ENCODE measurements at regions not wholly inside any gene's neighbourhood (a gene's known extent, or its start where the extent isn't known, plus 50 kb on each side); places are given as distances from the start of the nearest gene placed in this dataset.

DNA sequence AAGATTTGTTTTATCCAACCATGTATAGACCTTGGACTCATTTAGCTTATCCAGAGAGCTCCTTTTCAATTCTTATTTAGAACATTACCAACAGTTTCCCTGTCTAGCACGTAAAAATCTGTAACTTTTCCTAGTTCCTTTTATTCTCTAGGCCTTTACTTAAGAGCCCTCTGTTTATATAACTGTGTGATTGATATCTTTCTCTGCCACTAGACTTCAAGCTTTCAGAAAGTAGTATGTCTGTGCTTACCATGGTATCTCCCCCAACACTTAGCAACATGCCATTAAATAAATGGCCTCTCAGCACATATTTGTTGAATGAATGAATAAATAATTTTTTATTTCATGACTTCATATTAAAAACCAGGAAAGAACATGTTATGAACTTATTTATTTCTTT, 209.4 kb downstream of the PTPRC start:
- WGBS, 2 experiments (ENCODE audit: insufficient coverage in 1 of 2, insufficient read length in 1 of 2): 100% methylated on average over 1 of the region's 1 CpG
- H3K27ac ChIP-seq (ENCODE audit: low read depth, low read length): no peak overlapping the region
- H3K36me3 Mint-ChIP-seq (ENCODE audit: low read depth): no peaks in the 10 kb centered on the region
- H3K9me3 ChIP-seq (ENCODE audit: control insufficient read depth, low read length): no peaks in the 10 kb centered on the region
- H3K9me3 Mint-ChIP-seq: peaks cover 2% of the 10 kb centered on the region
- H3K4me1 ChIP-seq (ENCODE audit: control insufficient read depth, insufficient read depth, low read length): no peaks in the 10 kb centered on the region
- DNase-seq: no peak
- no peak overlapping the region for H3K4me3 Mint-ChIP-seq
- H3K4me1 Mint-ChIP-seq: peaks cover 14% of the 10 kb centered on the region
- no peak overlapping the region for H3K27ac Mint-ChIP-seq
- no peak overlapping the region for H3K4me3 ChIP-seq (ENCODE audit: low read length)
- H3K9ac ChIP-seq (ENCODE audit: extremely low read depth, low read length, poor library complexity, severe bottlenecking): no peak overlapping the region
- H3K27me3 Mint-ChIP-seq (ENCODE audit: insufficient read depth): no peaks in the 10 kb centered on the region
- H3K27me3 ChIP-seq (ENCODE audit: control insufficient read depth, insufficient read depth, low read length, poor library complexity, severe bottlenecking): no peaks in the 10 kb centered on the region
- H3K36me3 ChIP-seq (ENCODE audit: control insufficient read depth, insufficient read depth, low read length): no peaks in the 10 kb centered on the region
- TF ChIP-seq, protein P1, sequence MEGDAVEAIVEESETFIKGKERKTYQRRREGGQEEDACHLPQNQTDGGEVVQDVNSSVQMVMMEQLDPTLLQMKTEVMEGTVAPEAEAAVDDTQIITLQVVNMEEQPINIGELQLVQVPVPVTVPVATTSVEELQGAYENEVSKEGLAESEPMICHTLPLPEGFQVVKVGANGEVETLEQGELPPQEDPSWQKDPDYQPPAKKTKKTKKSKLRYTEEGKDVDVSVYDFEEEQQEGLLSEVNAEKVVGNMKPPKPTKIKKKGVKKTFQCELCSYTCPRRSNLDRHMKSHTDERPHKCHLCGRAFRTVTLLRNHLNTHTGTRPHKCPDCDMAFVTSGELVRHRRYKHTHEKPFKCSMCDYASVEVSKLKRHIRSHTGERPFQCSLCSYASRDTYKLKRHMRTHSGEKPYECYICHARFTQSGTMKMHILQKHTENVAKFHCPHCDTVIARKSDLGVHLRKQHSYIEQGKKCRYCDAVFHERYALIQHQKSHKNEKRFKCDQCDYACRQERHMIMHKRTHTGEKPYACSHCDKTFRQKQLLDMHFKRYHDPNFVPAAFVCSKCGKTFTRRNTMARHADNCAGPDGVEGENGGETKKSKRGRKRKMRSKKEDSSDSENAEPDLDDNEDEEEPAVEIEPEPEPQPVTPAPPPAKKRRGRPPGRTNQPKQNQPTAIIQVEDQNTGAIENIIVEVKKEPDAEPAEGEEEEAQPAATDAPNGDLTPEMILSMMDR (conservative IDR thresholded peaks at IDR 0.05): no peak

DNA sequence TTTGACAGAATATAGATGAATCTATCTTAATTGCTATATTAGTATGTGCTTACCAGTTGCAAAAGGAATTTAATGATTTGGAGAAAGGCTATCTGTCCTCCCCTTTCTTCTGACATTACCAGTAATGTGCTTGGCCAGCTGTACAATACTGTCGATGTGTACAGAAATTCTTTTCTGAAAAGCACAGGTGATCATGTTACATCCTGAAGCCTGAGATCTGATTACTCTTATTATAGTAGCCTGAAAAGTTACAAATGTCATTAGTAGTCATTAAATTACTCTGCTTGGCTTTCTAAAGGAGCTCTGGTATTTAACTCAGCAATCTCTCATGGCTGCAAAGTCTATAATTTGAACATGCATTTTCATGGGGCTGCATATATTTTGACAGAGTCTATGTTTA, 209.8 kb downstream of the PTPRC start:
- H3K27me3 Mint-ChIP-seq (ENCODE audit: insufficient read depth): no peaks in the 10 kb centered on the region
- H3K9me3 Mint-ChIP-seq: peaks cover 2% of the 10 kb centered on the region
- no peak overlapping the region for H3K4me3 Mint-ChIP-seq
- H3K4me1 Mint-ChIP-seq: peaks cover 14% of the 10 kb centered on the region
- Histone ChIP-seq H3K4me3 (ENCODE audit: low read length) (no peak overlapping the region), H3K9me3 (ENCODE audit: control insufficient read depth, low read length) (no peaks in the 10 kb centered on the region), H3K36me3 (ENCODE audit: control insufficient read depth, insufficient read depth, low read length) (no peaks in the 10 kb centered on the region), H3K27me3 (ENCODE audit: control insufficient read depth, insufficient read depth, low read length, poor library complexity, severe bottlenecking) (no peaks in the 10 kb centered on the region), H3K9ac (ENCODE audit: extremely low read depth, low read length, poor library complexity, severe bottlenecking) (no peak overlapping the region), H3K4me1 (ENCODE audit: control insufficient read depth, insufficient read depth, low read length) (no peaks in the 10 kb centered on the region), H3K27ac (ENCODE audit: low read depth, low read length) (no peak overlapping the region)
- H3K27ac Mint-ChIP-seq: no peak overlapping the region
- no peaks in the 10 kb centered on the region for H3K36me3 Mint-ChIP-seq (ENCODE audit: low read depth)
- DNase-seq: no peak
- WGBS, 2 experiments (ENCODE audit: insufficient coverage in 1 of 2, insufficient read length in 1 of 2): 100% methylated on average over 1 of the region's 1 CpG; no CpG with 5 or more reads in 1 of the 2 experiments
- TF ChIP-seq, protein P1 (conservative IDR thresholded peaks at IDR 0.05): no peak

DNA sequence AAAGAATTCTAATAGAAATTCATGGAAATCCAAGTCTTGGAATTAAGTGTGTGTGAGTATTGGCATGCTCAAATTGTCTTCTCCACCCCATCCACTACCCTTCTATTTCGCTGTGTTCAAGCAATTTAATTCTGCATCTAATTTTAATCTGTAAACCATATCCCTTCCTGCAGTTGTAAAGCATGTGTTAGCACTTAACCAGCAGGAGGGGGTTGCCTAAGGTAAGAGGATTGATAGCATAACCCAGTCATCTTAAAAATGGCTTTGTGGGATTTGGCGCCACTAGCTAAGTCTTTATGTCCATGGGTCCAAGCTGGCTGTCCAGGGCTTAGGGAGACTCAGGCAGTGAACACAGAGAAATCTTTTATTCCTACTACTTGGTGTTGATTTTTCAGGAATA, 210.3 kb downstream of the PTPRC start:
- no peak overlapping the region for H3K27ac Mint-ChIP-seq
- Histone ChIP-seq H3K9me3 (ENCODE audit: control insufficient read depth, low read length) (no peaks in the 10 kb centered on the region), H3K27ac (ENCODE audit: low read depth, low read length) (no peak overlapping the region), H3K4me1 (ENCODE audit: control insufficient read depth, insufficient read depth, low read length) (no peaks in the 10 kb centered on the region), H3K36me3 (ENCODE audit: control insufficient read depth, insufficient read depth, low read length) (no peaks in the 10 kb centered on the region), H3K27me3 (ENCODE audit: control insufficient read depth, insufficient read depth, low read length, poor library complexity, severe bottlenecking) (no peaks in the 10 kb centered on the region), H3K9ac (ENCODE audit: extremely low read depth, low read length, poor library complexity, severe bottlenecking) (no peak overlapping the region), H3K4me3 (ENCODE audit: low read length) (no peak overlapping the region)
- H3K36me3 Mint-ChIP-seq (ENCODE audit: low read depth): no peaks in the 10 kb centered on the region
- H3K4me3 Mint-ChIP-seq: no peak overlapping the region
- DNase-seq: no peak
- H3K27me3 Mint-ChIP-seq (ENCODE audit: insufficient read depth): no peaks in the 10 kb centered on the region
- 98 to 100% methylated on average over 1 to 2 of the region's 2 CpGs for WGBS, 2 experiments (ENCODE audit: insufficient coverage in 1 of 2, insufficient read length in 1 of 2)
- H3K9me3 Mint-ChIP-seq: peaks cover 7% of the 10 kb centered on the region
- peaks cover 18% of the 10 kb centered on the region for H3K4me1 Mint-ChIP-seq
- TF ChIP-seq, protein P1 (conservative IDR thresholded peaks at IDR 0.05): no peak

Measured in endodermal cell (in vitro differentiated cells).